BE2C (cell line): ENCODE measurements at regions not wholly inside any gene's neighbourhood (a gene's known extent, or its start where the extent isn't known, plus 50 kb on each side); places are given as distances from the start of the nearest gene placed in this dataset.

Experiments used
- DNase-seq: peaks from one replicate; pipeline ENCODE4 v3.0.0-alpha.2; 2020
- H3K27me3 ChIP-seq: fragments of 250-450 bp; sonication (Bioruptor Pico); 2 replicates; pipeline ENCODE4 v1.5.1; 2020; ENCODE audit warnings: mild to moderate bottlenecking
- H3K36me3 ChIP-seq: fragments of 250-450 bp; sonication (Bioruptor Pico); 2 replicates; pipeline ENCODE4 v1.5.1; 2020; ENCODE audit warnings: mild to moderate bottlenecking
- H3K4me1 ChIP-seq: fragments of 250-450 bp; sonication (Bioruptor Pico); 2 replicates; pipeline ENCODE4 v1.5.1; 2020
- H3K4me3 ChIP-seq: 2 replicates; pipeline ENCODE4 v1.5.1; 2011; ENCODE audit warnings: low read depth, low read length
- H3K9me3 ChIP-seq: fragments of 250-450 bp; sonication (Bioruptor Pico); 2 replicates; pipeline ENCODE4 v1.5.1; 2020
- TF ChIP-seq, protein P1 (sequence below): IDR thresholded peaks from 2 replicates; pipeline ENCODE4 v1.5.1; 2012; ENCODE audit warnings: mild to moderate bottlenecking, low read depth, low read length

DNA sequence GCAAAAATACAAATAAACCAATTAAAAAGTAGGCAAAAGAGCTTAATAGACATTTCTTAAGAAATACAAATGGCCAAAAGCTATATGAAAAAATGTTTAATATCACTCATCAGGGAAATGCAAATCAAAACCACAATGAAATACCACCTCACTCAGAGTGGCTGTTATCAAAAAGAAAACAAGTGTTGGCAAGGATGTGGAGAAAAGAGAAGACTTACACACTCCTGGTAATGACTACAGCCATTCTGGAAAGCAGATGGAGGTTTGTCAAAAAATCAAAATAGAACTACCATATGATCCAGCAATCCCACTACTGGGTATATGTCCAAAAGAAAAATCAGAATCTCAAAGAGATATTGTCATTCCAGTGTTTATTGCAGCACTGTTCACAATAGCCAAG, 223.5 kb upstream of the SLC10A2 start:
- TF ChIP-seq, protein P1, sequence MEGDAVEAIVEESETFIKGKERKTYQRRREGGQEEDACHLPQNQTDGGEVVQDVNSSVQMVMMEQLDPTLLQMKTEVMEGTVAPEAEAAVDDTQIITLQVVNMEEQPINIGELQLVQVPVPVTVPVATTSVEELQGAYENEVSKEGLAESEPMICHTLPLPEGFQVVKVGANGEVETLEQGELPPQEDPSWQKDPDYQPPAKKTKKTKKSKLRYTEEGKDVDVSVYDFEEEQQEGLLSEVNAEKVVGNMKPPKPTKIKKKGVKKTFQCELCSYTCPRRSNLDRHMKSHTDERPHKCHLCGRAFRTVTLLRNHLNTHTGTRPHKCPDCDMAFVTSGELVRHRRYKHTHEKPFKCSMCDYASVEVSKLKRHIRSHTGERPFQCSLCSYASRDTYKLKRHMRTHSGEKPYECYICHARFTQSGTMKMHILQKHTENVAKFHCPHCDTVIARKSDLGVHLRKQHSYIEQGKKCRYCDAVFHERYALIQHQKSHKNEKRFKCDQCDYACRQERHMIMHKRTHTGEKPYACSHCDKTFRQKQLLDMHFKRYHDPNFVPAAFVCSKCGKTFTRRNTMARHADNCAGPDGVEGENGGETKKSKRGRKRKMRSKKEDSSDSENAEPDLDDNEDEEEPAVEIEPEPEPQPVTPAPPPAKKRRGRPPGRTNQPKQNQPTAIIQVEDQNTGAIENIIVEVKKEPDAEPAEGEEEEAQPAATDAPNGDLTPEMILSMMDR = no peak
- no peak overlapping the region for H3K4me3 ChIP-seq
- DNase-seq = no peak
- H3K27me3 ChIP-seq = no peaks in the 10 kb centered on the region
- H3K36me3 ChIP-seq = no peaks in the 10 kb centered on the region
- H3K9me3 ChIP-seq = no peaks in the 10 kb centered on the region
- no peaks in the 10 kb centered on the region for H3K4me1 ChIP-seq

GRCh38 chr13:103288114-103288513, 221.9 kb upstream of the SLC10A2 start:
- Histone ChIP-seq H3K4me1 (no peaks in the 10 kb centered on the region), H3K9me3 (no peaks in the 10 kb centered on the region), H3K27me3 (no peaks in the 10 kb centered on the region), H3K36me3 (no peaks in the 10 kb centered on the region), H3K4me3 (no peak overlapping the region)
- DNase-seq = no peak
- TF ChIP-seq, protein P1 = no peak

- TF ChIP-seq, protein P1 = no peak
- no peak for DNase-seq
- Histone ChIP-seq H3K4me1 (no peaks in the 10 kb centered on the region), H3K27me3 (no peaks in the 10 kb centered on the region), H3K9me3 (no peaks in the 10 kb centered on the region), H3K4me3 (no peak overlapping the region), H3K36me3 (no peaks in the 10 kb centered on the region)
Measured at GRCh38 chr13:103287659-103288058, 221.4 kb upstream of the SLC10A2 start.

DNA sequence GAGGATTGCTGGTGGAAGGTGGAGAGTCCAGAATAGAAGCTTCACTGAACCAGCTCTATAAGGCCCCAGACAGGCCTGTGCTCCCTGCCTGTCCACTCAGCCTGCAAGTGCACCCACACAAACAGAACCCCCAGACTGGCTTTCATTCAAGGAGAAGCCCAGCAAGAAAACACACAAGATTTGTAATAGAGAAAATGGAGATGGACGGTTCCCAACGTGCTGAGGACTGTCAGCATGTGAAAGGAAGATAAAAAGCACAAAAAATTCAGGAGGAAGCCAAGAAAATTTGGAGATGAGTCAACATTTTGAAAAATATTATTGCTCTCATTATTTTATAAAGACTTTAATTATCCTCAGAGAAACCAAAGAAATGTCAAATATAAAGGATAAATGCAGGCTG, 218.2 kb upstream of the SLC10A2 start:
- H3K4me1 ChIP-seq = no peaks in the 10 kb centered on the region
- TF ChIP-seq, protein P1 = no peak
- no peak for DNase-seq
- H3K9me3 ChIP-seq = no peaks in the 10 kb centered on the region
- H3K4me3 ChIP-seq = no peak overlapping the region
- H3K36me3 ChIP-seq = no peaks in the 10 kb centered on the region
- H3K27me3 ChIP-seq = no peaks in the 10 kb centered on the region

GRCh38 chr13:103283451-103283820, 217.2 kb upstream of the SLC10A2 start:
- Histone ChIP-seq H3K36me3 (no peaks in the 10 kb centered on the region), H3K9me3 (no peaks in the 10 kb centered on the region)

DNA sequence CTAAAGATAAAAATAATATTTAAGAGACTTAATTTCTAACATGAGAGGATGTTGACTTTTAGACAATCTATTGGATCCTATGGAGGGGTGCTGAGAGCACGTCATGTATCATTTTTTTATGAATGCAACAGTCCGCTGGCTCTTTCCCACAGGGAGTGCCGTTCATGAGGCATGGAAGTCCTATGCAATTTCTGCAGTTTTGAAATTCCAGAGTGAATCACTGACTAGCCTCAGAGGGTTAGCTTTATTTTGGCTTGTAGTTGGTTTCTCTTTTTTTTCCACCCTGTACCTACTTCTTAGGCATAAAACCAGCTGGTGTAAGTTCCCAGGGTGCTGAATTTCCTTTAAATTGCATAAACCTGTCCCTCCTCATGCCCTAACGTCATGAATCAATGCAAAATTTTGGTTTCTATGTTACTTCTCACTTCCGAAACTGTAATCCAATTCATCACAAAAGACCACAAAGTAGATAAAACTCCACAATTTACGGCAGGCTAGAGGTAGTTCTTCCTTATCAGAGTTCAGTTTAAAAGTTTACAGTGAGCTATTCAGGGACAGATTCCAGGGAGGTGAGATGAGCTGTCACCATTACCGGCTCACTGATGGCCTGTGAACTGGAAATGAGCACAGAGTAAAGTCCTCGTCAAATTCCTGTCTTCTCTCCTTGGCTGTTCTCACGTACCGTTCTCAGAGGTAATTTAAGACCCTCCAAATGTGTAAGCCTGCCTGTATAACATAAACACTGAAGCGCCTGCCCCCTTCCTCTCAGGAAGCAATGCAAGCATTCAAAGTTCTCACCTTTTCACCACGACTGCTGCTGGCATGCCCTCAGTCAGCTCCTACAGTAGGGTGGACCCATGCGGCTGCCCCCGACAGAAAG, 216.6 kb upstream of the SLC10A2 start:
- TF ChIP-seq, protein P1 = no peak
- H3K27me3 ChIP-seq = no peaks in the 10 kb centered on the region
- DNase-seq = no peak
- H3K4me1 ChIP-seq = no peaks in the 10 kb centered on the region
- no peaks in the 10 kb centered on the region for H3K36me3 ChIP-seq
- H3K9me3 ChIP-seq = no peaks in the 10 kb centered on the region
- no peak overlapping the region for H3K4me3 ChIP-seq

More at GRCh38 chr13:103283451-103283820, 217.2 kb upstream of the SLC10A2 start:
- TF ChIP-seq, protein P1 = no peak
- no peak for DNase-seq
- Histone ChIP-seq H3K4me3 (no peak overlapping the region), H3K4me1 (no peaks in the 10 kb centered on the region), H3K27me3 (no peaks in the 10 kb centered on the region)
